HG03025 (cell line): ENCODE measurements at regions not wholly inside any gene's neighbourhood (a gene's known extent, or its start where the extent isn't known, plus 50 kb on each side); places are given as distances from the start of the nearest gene placed in this dataset.
"Not testable (repeated sequence)": the region's sequence is repeated elsewhere in the genome, so short reads cannot be mapped to it uniquely, and the experiment has no call there.

Source experiments
- ATAC-seq: cut with Tn5 transposase; IDR thresholded peaks from one replicate; pipeline ENCODE4 v1.9.1; 2021; ENCODE audit warnings: mild to moderate bottlenecking, moderate library complexity; ENCODE audit not compliant: unreplicated experiment, low FRiP score

DNA sequence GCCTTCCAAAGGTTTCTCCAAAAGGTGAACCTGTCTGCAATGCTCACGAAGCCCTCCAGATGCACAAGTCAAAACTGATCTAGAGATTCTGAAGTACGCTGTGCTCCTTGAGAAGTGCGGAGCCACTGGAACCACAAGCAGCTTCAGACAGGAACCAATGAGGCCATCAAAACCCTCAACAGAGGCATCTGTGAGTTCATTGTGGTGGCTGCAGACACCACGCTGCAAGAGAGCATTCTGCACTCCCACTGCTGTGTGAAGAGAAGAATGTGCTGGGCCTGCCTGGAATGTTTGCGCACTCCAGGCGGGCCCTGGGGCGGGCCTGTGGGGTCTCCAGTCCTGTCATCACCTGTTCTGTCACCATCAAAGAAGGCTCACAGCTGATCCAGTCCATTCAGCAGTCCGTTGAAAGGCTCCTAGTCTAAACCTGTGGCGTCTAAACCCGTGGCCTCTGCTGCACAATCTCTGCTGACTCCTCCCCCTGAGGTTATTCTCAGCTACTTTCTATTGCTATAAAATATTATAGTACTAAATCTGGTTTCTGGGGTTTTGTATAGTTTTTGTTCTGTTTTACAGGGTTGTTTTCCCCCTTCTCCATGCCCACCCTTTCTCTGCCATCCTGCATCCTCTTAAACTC lies 111.6 kb downstream of the PPIAL4A start:
- ATAC-seq = not testable (repeated sequence)

DNA sequence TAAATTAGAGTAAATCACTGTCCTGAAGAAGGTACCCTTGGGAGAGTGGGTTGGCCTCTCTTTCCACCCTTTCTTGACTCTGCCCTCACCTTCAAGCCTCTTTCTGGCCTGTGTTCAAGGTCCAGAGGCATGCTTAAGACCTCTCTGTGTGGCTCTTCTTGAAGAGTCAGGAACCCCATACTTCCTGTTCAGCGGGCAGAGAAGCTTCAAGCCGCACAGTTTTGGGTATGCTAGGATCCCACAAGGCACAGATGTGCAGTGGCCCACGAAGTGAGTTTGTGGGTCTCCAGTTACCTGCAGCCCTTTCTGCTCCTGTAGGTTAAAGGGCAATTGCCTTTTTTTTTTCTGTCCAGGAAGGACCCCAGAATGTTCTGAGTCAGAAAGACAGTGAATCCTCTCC lies 113.7 kb downstream of the PPIAL4A start:
- not testable (repeated sequence) for ATAC-seq

DNA sequence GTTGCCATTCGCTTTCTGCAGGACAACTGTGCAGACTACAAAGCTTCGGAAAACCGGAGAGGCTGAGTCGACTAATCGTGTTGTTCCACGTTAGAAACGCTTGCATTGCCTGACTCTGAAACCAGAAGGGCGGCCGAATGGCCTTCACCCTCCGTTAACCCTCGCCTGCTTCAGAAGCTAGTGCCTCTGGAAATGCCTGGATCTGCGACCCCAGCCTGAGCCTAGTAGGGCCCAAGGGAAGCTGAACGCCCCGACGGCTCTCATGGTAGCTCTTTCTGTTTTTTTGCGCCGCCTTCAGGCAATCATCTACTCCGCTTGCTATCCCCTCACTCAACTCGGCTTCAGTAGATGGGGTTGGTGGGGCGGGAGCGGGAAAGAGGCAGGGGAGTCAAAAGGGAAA lies 117.3 kb downstream of the PPIAL4A start:
- not testable (repeated sequence) for ATAC-seq

DNA sequence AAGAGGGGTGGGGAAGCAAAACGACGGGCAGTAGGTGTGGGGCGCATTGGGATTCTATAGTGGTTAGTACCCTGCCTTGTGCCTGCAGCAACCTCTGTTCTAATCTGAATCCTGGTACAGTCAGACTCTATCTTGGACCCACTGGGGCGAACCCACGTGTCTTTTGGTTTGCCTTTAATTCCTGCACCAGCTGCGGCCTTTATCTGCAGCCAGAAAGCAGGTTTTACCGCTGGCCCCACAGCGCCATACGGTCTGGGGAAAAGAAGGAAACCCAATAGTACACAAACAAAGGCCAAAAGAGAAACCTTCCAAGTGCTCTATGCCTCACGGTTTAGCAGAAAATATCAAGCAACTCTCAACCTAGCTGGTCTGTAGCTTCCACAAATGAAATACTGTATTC lies 118.2 kb downstream of the PPIAL4A start:
- ATAC-seq = not testable (repeated sequence)

DNA sequence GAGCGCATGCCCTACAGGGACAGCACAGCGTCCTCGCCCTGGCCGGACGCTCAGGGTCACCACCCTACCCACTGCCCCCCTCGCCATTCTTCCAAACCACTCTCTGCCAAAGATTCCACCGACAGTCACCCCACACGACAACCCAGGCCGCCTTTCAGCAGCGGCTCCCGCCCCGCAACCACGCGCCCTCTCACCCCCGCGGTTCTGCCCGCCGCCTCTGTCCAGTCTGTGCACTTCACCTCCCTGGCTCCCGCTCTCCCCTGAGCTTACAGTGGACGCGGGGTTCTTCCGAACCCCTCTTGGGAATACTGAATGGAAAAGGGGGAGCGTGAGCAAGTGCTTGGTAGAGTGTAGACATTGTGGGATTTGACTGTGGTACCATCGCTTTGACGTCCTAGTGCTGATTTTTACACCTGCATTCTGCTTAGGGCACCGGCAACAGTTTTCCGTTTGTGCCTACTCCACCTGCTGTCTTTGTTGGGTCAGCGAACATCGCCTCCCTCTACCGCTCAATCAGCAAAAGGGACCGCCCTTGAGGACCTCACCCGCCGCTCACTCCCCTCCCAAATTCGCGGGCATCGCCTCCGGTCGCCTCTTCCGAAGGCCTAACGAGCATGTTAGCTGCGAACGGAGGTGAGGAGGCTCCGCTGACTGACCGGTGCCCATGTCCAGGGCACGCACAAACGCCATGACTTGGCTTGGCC lies 119.1 kb downstream of the PPIAL4A start:
- not testable (repeated sequence) for ATAC-seq

DNA sequence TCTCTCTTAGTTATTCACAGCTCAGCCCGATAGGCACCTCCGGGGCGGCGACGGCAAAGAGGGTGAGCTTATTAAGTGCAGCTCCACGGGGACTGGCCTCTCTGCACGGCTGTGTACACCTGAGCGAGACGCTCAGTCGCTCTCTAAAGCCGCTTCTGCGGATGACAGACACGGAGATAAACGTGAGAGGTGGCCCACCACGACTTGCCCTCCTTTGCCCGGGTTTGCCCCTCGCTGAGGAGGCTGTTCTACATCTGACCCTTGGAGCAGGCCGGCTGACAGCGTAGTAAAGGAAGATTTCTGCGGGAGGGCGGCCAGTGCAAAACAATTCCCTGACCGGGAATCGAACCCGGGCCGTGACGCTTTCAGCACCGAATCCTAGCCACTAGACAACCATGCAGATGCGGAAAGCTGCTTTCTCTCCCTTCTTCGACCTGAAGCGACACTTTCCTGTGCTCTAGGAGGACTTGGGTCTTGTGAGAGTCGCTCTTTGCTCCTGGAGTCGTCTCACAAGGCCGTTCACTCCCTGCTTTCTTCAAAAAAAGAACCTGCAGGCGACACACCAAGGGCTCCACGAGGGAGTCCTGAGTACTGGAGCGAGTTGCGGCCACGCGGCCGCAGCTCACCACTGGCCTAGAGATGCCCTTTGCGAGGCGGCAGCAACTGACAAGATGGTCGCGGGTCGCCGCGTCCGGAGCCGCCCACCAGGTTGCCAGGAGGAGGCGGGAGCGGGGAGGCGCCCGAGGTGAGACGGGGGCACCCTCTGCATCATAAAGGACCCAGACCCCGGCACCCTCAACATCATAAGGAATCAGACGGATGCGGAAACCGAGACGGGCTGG lies 119.9 kb downstream of the PPIAL4A start:
- not testable (repeated sequence) for ATAC-seq

DNA sequence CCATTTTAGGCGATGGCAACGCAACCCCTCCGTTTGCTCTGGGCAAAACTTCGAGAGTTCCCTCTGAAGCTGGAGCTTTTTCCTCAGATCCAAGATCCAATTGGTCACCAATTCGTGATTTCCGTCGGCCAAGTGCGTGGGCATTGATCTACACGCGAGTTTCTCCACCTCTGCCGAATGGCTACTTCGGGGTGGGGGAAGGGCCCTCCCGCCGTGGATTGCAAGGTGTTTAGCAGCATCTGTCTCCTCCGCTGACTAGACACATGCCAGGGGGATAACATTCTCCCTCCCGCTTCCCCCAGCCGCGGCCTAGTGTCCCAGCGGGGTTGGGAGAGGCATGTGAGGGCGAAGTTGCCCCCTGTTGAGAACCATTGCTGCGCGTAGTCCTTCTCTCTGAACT lies 120.6 kb downstream of the PPIAL4A start:
- ATAC-seq = not testable (repeated sequence)

DNA sequence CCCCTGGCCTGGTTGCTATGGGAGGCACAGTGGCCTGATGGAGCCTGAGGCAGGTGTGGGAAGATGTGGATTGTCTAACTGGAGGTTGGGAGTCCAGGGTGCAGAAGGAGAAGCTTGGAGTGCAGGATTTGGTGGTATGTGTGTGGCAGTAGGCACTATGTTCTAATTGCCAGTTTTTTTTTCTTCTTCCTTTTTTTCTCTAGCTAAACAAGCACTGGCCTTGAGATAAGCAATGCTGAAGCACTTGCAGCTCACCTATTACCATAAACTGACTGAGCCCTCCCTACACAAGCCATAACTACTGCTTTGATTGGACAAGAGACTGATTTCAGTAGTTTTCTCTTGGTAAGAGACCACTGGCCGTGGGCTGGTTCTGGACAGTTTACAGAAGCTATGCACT lies 123.6 kb downstream of the PPIAL4A start:
- not testable (repeated sequence) for ATAC-seq

DNA sequence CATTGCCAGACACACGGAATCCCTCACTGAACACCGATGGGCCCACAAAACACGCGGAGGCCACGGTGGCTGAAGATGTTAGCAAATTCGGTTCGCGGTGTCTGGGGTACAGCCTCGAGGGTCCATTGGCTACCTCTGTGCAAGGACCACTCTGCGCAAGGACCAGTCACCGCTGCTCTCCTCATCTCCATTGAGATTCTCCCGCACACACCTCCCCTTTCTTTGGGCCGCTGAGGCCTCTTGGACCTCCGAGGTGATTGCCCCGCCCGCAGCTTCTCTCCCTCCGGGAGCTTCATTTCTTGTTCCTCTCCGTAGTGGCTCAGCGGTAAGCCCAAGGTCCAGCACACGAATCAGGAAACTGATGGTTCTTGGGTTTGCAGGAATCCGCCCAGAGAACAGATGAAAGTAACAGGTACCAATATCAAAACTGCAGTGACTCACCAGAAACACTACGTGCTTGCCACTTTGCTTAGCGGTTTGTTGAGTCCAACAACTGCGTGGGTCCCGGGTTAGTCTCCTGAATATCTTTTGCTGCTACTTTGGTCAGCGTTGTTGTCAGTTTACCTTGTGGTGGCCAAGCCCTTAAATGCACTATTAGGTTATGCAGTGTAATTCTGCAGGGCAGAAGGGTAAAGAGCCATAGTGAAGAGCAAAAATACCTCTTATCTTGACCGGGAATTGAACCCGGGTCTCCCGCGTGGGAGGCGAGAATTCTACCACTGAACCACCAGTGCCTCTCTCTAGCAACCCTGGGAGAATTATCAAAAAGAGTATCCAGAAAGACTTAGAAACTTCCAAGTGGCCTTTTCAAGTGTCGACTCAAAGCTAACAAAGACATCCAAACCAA lies 126.8 kb downstream of the PPIAL4A start:
- not testable (repeated sequence) for ATAC-seq

DNA sequence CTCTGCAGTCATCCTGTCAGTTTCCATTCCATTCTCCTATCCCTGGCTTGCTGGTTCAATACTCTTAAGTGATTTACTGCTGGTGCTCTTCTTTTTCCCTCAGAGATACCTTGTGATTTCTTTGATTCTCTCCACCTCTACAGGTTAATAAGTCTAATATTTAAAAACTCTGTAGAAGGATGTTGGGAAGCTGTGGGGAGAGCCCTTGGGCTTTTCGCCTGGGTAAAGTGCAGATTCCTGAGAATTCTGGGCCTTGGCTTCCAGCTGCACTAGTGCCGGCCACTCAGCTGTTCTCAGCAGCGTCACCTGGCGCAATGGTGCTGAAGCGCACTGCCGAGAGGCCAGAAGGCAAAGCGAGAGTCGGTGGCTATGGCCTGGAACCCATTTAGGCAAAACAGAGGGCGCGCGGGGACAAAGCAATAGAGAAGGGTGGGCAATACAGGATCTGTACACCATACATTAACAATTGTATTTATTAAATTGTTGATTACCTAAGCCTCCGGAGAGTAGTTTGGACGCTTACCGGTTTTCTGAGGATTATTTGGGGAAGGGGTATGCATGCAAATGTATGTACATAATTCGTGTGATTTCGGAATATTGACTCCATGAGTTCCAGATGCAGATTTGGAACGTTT lies 130.3 kb downstream of the PPIAL4A start:
- ATAC-seq = not testable (repeated sequence)

DNA sequence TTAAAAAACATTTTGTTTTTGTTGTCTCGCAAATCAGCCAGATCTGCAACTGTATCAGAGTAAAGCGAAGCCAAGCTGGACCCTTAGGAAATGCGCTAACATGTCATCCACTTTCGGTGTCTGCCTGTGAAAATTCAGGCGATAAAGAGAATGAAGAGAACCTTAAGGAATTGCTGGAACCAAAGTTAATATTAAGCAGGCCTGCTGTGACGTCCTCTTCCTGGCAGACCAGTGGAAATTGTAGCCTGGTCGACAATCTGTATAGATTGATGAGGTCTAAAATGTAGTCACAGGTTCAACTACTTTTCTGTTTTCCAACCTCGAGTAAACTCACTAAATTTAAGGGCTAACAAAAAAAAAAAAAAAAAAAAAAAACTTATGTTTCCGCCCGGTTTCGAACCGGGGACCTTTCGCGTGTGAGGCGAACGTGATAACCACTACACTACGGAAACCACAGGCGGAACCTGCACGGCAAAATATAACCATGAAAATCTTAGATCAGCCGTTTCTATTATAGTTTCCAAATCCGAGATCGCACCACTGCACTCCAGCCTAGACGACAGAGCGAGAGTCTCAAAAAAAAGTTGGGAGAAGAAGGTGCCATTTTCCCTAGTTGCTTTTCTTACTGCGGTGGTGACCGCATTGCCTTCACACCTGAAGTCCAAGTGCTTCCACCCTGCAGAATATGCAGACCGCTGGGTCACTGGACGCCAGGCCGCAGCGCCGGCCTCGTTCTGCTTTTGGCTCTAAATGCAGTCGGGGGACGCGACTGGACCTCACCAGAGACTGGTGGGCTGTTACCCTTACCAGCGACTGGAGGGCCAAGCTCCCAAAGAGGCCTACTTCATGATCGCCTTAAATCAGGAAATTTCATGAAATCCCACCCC lies 131.0 kb downstream of the PPIAL4A start:
- ATAC-seq = not testable (repeated sequence)

DNA sequence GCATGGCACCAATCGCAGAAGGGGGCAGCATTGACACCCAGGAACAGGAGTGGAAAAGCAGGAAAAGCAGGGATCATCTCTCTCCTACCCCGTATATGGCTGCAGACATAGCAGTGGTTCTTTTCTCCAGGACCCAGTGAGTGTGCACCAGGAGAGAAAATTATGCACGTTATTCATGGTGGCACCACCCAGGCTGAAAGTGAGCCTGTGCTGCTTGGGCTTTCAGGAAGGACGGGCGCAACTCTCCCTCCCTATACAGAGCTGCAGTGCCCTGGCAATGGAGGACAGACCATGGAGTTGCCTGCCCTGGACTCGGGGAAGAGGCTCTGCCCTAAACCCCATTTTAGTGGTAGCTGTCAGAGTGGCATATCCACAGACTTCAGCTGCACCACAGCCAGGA lies 132.1 kb downstream of the PPIAL4A start:
- not testable (repeated sequence) for ATAC-seq

DNA sequence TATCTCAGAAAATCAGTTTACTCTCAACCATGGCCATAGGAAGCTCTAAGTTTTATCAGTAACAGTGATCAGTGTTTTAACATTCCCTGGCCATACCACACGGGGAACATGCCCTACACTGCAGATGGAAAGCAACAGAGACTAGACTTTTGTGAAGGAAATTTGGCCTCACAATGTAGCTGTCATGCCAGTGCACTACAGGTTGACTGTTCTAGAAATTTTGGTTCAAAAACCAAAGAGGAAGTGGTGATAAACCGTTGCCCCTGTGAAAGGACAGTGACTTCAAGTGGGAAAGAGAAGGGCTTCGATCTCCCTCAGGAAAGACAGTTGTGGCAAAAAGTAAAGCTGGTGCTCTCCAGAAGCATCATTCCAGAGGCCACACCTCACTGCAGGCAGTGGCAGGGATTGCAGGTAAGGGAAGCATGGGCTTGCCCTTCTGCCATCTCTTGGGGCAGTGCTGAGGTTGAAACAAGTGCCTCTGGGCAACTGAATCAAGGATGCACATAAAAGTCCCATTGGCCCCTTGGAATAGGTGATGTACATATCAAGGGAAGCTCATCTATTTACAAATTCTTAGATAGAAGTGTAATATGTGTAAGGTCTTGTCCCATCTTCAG lies 143.4 kb downstream of the PPIAL4A start:
- not testable (repeated sequence) for ATAC-seq

DNA sequence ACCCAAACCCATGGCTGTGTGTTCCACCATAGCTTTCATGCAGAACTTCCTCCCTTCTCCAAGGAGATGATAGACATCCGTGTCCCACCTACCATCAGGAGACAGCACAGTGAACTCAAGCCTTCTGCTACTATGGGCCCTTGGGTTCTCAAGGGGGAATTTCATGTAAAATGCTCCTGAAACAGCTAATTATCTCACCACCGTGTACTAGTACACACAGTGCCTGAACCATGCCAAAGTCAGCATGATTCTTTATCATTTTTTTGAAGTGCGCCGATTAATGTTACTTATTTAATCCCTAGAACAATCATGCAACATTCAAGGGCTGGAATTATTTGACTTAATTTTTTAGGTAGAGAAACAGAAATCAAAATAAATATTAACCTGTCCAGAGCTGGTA lies 147.2 kb downstream of the PPIAL4A start:
- ATAC-seq = not testable (repeated sequence)

DNA sequence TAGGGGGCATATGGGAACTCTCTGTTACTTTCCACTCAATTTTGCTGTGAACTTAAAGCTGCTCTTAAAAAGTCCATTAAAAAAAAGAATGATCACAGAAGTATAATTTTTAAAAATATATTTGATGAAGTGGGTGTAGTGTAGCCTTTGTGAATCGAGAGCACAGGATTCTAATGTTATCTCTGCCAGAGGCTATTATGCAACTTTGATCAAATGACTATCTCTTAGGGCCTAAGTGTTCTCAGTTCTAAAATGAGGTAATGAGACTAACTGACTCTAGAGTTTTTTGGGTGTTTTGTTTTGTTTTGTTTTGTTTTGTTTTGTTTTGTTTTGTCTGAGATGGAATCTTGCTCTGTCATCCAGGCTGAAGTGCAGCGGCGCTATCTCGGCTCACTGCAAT lies 143.2 kb downstream of the FAM72B start:
- not testable (repeated sequence) for ATAC-seq

DNA sequence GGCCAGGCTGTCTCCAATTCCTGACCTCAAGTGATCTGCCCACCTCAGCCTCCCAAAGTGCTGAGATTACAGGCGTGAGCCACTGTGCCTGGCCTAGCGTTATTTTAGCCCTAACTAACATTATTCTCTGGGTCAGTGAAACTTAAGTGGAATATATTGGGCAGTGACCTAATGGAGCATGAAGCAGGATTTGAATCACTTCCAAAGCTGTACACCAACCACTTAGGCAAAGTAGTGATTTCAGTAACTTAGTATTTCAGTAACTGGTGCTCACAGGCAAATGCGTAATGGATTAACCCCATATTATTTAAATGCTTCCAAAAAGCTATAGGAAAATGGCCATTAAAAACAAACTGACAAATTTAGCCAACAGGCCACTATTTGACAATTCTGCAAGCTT lies 142.6 kb downstream of the FAM72B start:
- ATAC-seq = not testable (repeated sequence)

DNA sequence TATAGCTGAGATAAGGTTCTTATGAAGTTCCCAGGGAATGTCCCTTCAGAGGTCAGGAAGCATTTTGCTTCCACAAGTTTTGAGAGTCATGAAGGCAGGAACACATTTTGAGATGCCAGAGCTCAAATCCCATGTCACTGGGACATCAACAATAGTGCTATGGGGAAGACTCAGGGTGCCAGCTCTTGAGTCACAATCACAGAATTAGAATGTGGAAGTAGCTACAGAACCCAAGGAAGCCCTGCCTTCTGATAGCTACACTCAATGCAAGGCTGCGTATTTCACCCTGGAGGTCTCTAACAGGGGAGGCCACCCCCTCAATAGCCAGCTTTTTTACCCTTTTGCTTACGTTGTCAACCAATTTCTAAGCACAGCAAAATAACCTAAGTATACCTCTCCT lies 141.3 kb downstream of the FAM72B start:
- not testable (repeated sequence) for ATAC-seq

DNA sequence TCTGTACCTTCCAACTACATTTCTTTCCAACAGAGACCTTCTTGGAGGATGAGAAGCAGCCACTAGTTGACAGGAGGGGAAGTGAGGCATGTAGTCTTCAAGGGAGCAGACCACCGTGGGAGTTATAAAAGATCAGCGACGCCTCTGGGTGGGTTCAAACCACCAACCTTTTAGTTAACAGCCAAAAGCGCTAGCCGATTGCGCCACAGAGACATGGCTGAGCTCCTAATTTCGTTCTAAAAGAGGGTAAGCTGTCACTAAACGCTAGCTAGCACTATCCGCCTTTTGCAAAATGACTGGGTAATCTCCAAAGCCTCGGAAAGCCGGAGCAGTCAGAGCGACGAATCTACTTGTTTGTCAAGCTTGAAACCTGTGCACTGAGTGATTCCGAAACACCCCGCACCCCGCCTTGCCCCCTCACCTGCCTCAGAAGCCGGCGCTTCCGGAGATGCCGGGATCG lies 135.8 kb downstream of the FAM72B start:
- ATAC-seq = not testable (repeated sequence)
